Natural killer cell treated with Interleukin-12 subunit alpha and Interleukin-12 subunit beta and Interleukin-15 and Interleukin-18, amount 100 ng/mL, for 72 hours (primary cell): ENCODE measurements at regions not wholly inside any gene's neighbourhood (a gene's known extent, or its start where the extent isn't known, plus 50 kb on each side); places are given as distances from the start of the nearest gene placed in this dataset.
"Not testable (repeated sequence)": the region's sequence is repeated elsewhere in the genome, so short reads cannot be mapped to it uniquely, and the experiment has no call there.

ENCODE experiments used
- ATAC-seq, 2 donors: fragments of 150-1000 bp; cut with Tn5 transposase in 1 of 2; sonication (Bioruptor Pico), chemical (Tn5 transposase) in 1 of 2; 2 replicates each; pipeline ENCODE4 v1.10.0; 2021
- DNase-seq: peaks from one replicate; pipeline ENCODE4 v3.0.0; 2022; ENCODE audit warnings: low spot score
- H3K27ac Mint-ChIP-seq, 2 donors: 1 replicate in 1 of 2; 2 replicates in 1 of 2; pipeline ENCODE4 v1.8.0; 2022; ENCODE audit warnings: mixed read lengths in 2 of 2, mild to moderate bottlenecking in 1 of 2, moderate library complexity in 1 of 2
- H3K27me3 Mint-ChIP-seq, 2 donors: 1 replicate in 1 of 2; 2 replicates in 1 of 2; pipeline ENCODE4 v1.8.0; 2022; ENCODE audit warnings: mixed read lengths in 2 of 2
- H3K36me3 Mint-ChIP-seq: one replicate; pipeline ENCODE4 v1.8.0; 2022; ENCODE audit warnings: mixed read lengths
- H3K4me1 Mint-ChIP-seq, 2 donors: 1 replicate in 1 of 2; 2 replicates in 1 of 2; pipeline ENCODE4 v1.8.0; 2022; ENCODE audit warnings: low read depth in 2 of 2, mixed read lengths in 2 of 2, mild to moderate bottlenecking in 1 of 2
- H3K4me3 Mint-ChIP-seq: one replicate; pipeline ENCODE4 v1.8.0; 2022; ENCODE audit warnings: mixed read lengths
- H3K9me3 Mint-ChIP-seq: 2 replicates; pipeline ENCODE4 v1.8.0; 2022; ENCODE audit warnings: mixed read lengths

- Mint-ChIP-seq H3K4me1 (peaks cover 18 to 28% of the 10 kb centered on the region in 2 donors), H3K27ac (no peak overlapping the region), H3K27me3 (peaks cover 7 to 8% of the 10 kb centered on the region in 2 donors), H3K36me3 (peaks cover 7% of the 10 kb centered on the region), H3K9me3 (peaks cover 4% of the 10 kb centered on the region), H3K4me3 (no peak overlapping the region)
- no peak for ATAC-seq
- no peak for DNase-seq
Observed at GRCh38 chr12:75657831-75658230, 146.4 kb upstream of the KRR1 start.

GRCh38 chr12:75657354-75657753 is 145.9 kb upstream of the KRR1 start:
- not testable (repeated sequence) for ATAC-seq
- peaks cover 18 to 28% of the 10 kb centered on the region in 2 donors for H3K4me1 Mint-ChIP-seq

DNA sequence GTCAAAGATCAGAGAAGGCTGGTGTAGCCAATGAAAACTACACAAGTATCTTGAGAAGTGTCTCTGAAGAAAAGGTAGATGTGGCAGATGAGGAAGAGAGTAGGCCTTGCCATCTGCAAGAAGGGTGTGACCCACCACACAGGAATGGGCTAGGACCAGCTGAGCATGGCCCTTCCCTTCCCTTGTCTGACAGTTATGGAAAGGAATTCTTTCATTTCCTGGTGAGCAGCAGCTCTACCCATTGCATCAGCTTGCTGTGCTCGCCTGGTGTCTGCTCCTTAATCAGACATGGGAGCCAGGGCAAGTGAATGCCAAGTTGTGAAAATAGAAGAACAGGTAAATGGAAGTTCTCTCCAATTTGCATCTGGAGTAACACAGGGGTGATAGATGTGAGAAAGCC is 145.2 kb upstream of the KRR1 start:
- Mint-ChIP-seq H3K4me1 (peaks cover 18 to 28% of the 10 kb centered on the region in 2 donors), H3K27me3 (peaks cover 11 to 15% of the 10 kb centered on the region in 2 donors)

More at GRCh38 chr12:75657354-75657753, 145.9 kb upstream of the KRR1 start:
- H3K4me3 Mint-ChIP-seq, H3K9me3 Mint-ChIP-seq, H3K27ac Mint-ChIP-seq, H3K36me3 Mint-ChIP-seq, DNase-seq: not testable (repeated sequence)
- peaks cover 11 to 12% of the 10 kb centered on the region in 2 donors for H3K27me3 Mint-ChIP-seq

DNA sequence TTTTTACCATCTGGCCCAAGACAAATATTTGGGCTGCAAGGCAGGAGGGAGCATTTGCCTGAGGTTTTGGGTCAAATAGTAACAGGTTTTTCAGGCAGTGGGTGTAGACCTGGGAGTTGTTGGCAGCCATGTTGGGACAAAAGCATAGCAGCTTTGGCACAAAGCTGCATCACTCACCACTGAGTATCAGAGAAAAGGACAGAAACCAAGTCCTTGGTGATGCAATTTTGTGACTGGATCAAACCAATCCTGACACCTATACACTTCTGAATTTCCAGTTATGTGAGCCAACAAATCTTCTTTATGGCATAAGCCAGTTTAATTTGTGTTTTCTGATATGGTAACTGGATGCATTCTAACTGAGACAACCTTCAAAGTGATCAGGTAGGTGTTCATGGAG is 144.8 kb upstream of the KRR1 start:
- ATAC-seq = peak in 1 of 2 donors; percentile 34

More for the DNA sequence above, 145.2 kb upstream of the KRR1 start:
- ATAC-seq (no peak), DNase-seq (no peak)
- H3K9me3 Mint-ChIP-seq = peaks cover 4% of the 10 kb centered on the region
- H3K27ac Mint-ChIP-seq = peak overlapping the region in 1 of 2 donors; percentile 76
- no peak overlapping the region for H3K4me3 Mint-ChIP-seq
- H3K36me3 Mint-ChIP-seq = peaks cover 7% of the 10 kb centered on the region

DNA sequence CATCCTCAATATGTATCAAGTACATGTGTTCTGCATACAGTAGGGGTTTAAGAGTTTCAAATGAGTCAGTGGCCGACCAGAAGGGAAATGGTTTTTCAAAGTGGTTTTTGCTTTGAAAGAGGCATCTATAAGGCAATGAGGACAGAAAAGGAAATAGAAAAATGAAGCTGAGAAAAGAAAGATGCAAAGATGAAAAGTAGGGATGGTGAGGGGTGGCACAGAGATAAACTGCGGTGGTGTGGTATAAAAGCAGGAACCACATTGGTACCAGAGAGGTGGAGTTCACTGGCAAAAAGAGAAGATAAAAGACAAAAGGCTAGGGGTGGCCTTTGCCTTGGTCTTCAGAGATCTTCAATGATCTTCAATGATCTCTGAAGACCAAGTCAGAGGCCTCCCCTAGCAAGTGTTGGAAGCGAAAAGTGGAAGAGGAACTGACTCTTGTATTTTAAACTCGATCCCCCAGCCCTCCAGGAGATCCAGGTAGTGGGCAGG is 144.0 kb upstream of the KRR1 start:
- peaks cover 4% of the 10 kb centered on the region for H3K9me3 Mint-ChIP-seq
- ATAC-seq (peak in 1 of 2 donors; percentile 82), DNase-seq (no peak)
- peak overlapping the region; percentile 68 for H3K4me3 Mint-ChIP-seq
- H3K36me3 Mint-ChIP-seq = peaks cover 7% of the 10 kb centered on the region
- peak overlapping the region; percentile 71 to 76 for H3K27ac Mint-ChIP-seq
- H3K27me3 Mint-ChIP-seq = peaks cover 12 to 19% of the 10 kb centered on the region in 2 donors
- peaks cover 18 to 28% of the 10 kb centered on the region in 2 donors for H3K4me1 Mint-ChIP-seq

More for the DNA sequence above, 144.8 kb upstream of the KRR1 start:
- Mint-ChIP-seq H3K36me3 (peaks cover 7% of the 10 kb centered on the region), H3K27me3 (peaks cover 11 to 15% of the 10 kb centered on the region in 2 donors), H3K4me3 (peak overlapping the region; percentile 68), H3K4me1 (peaks cover 18 to 28% of the 10 kb centered on the region in 2 donors), H3K9me3 (peaks cover 4% of the 10 kb centered on the region), H3K27ac (peak overlapping the region; percentile 71 to 76)
- DNase-seq = no peak

- Mint-ChIP-seq H3K4me1 (peaks cover 15 to 25% of the 10 kb centered on the region in 2 donors), H3K4me3 (no peak overlapping the region), H3K36me3 (peaks cover 7% of the 10 kb centered on the region), H3K27me3 (peaks cover 16 to 25% of the 10 kb centered on the region in 2 donors), H3K9me3 (peaks cover 4% of the 10 kb centered on the region), H3K27ac (no peak overlapping the region)
- DNase-seq = no peak
- ATAC-seq = no peak
Observed at GRCh38 chr12:75651342-75651695, 139.9 kb upstream of the KRR1 start.

DNA sequence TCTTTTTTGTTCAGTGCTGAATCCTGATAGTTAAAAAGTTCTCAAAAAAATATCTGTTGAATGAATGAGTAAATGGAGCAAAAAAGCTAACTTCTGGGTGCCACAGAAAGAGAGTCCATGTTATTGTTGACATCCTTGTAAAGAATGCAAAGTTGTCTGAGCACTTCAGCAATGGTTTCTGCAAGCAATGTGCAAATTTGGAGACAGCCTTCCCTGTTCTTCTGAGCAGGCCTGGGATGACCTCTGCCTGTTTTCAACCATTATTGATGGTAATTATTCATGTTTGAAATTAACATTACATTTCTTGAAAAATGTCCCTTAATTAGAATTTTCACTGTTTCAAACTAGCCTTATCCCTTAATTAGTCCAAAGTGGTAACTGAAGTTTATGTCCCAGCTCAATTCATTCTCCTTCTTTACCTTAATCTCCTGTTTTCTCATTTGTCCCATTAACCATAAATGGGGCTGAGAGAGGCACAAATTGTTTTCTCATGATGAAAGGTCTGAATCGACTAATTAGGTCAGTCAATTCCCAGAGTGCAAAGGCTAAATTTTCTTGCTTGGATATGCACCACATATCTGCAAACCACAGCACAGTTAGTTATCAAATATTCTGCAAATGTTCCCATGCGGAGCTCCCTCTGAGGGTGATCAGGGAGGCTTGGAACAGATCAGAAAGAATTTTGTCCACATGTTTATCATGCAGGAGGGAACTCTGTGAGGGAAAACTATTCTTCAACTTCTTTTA is 139.4 kb upstream of the KRR1 start:
- no peak overlapping the region for H3K27ac Mint-ChIP-seq
- H3K4me1 Mint-ChIP-seq = peaks cover 12 to 20% of the 10 kb centered on the region in 2 donors
- peaks cover 16 to 25% of the 10 kb centered on the region in 2 donors for H3K27me3 Mint-ChIP-seq
- peaks cover 7% of the 10 kb centered on the region for H3K36me3 Mint-ChIP-seq
- no peak for DNase-seq
- peaks cover 4% of the 10 kb centered on the region for H3K9me3 Mint-ChIP-seq
- no peak for ATAC-seq
- H3K4me3 Mint-ChIP-seq = no peak overlapping the region

DNA sequence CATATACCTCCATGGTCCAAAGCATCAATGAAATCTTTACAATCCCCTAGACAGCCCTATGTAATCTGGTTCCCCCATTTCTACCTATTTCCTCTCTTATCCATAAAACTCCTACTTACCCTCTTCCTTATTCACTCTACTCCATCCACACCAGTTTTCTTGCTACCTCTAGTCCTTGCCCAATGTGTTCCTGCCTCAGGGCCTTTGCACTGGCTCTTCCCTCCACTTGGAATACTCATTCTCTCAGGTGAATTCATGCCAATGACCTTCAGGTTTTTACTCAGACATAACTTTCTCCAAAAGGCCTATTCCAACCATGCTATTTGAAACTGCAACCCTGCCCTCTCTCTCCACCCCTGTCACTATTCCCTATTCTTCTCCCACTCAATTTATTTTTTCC is 138.7 kb upstream of the KRR1 start:
- Mint-ChIP-seq H3K27me3 (peaks cover 14 to 25% of the 10 kb centered on the region in 2 donors), H3K36me3 (peaks cover 7% of the 10 kb centered on the region), H3K4me1 (peaks cover 5 to 13% of the 10 kb centered on the region in 2 donors), H3K9me3 (peaks cover under 1% of the 10 kb centered on the region), H3K4me3 (no peak overlapping the region), H3K27ac (no peak overlapping the region)
- ATAC-seq (no peak), DNase-seq (no peak)

- H3K4me1 Mint-ChIP-seq = peaks cover 0 to 4% of the 10 kb centered on the region in 2 donors
- peaks cover 6% of the 10 kb centered on the region for H3K36me3 Mint-ChIP-seq
Observed at GRCh38 chr12:75648856-75649255, 137.4 kb upstream of the KRR1 start.

DNA sequence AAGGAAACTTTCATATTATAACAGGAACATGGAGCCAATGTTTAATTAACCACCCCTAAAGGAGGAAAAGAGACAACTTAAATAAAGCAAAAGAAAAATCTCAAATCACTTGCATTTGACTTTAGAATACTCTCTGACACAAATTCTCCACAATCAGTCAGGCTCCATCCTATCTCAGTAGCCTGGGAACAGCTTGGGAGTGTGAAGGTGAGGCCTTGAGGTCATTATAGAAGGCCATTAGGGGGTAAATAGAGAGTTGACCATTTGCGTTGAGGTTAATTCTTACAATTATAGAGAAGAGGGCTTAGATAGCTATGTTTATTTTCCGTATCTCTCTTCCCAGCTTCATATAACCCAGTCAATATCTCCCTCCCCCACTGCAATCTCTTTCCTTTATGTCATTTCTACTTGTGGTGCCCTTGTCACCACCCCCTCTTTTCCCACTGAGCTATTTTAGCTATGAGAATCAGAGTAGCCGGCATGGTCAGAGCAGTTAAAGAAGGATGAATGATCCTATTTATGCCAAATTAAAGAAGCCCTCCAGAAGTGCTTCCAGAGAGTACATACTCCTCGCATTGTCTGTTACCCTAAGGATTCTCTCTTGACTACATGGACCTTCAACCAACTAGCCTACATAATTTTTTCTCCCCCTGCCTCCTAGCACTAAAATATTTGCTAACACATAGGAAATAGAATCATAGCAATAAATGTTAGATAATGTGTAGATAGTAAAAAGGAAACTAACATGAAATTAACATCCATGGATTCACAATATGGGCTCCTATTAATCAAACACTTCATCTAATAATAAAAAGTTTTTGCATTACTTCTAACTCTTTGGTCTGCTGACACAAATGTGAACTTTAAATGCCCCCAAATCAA is 135.2 kb upstream of the KRR1 start:
- Mint-ChIP-seq H3K4me3 (no peak overlapping the region), H3K4me1 (peaks cover 11 to 15% of the 10 kb centered on the region in 2 donors), H3K27ac (no peak overlapping the region), H3K9me3 (no peaks in the 10 kb centered on the region), H3K27me3 (peaks cover 5 to 10% of the 10 kb centered on the region in 2 donors), H3K36me3 (no peaks in the 10 kb centered on the region)
- ATAC-seq (no peak), DNase-seq (no peak)

More at GRCh38 chr12:75648856-75649255, 137.4 kb upstream of the KRR1 start:
- Mint-ChIP-seq H3K27me3 (peaks cover 14 to 24% of the 10 kb centered on the region in 2 donors), H3K27ac (no peak overlapping the region), H3K9me3 (no peaks in the 10 kb centered on the region), H3K4me3 (no peak overlapping the region)
- no peak for ATAC-seq
- DNase-seq = no peak

GRCh38 chr12:75644472-75645072 is 133.2 kb upstream of the KRR1 start:
- no peak for DNase-seq
- H3K27me3 Mint-ChIP-seq = no peaks in the 10 kb centered on the region
- H3K9me3 Mint-ChIP-seq = no peaks in the 10 kb centered on the region
- peaks cover 18 to 30% of the 10 kb centered on the region in 2 donors for H3K4me1 Mint-ChIP-seq
- no peak for ATAC-seq
- H3K27ac Mint-ChIP-seq = peak overlapping the region in 1 of 2 donors; percentile 59
- peak overlapping the region; percentile 16 for H3K4me3 Mint-ChIP-seq
- no peaks in the 10 kb centered on the region for H3K36me3 Mint-ChIP-seq

DNA sequence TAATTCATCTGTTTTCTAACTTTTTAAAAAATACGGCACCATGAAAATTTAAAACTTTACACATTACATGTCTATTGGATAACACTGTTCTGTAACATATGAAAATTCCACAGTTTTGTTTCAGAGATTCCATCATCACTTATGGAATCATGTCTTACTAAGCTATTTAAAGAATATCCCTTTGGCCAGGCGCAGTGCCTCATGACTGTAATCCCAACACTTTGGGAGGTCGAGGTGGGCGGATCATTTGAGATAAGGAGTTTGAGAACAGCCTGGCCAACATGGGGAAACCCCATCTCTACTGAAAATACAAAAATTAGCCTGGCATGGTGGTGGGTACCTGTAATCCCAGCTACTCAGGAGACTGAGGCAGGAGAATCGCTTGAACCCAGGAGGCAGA is 131.7 kb upstream of the KRR1 start:
- ATAC-seq, DNase-seq, H3K9me3 Mint-ChIP-seq, H3K36me3 Mint-ChIP-seq, H3K27me3 Mint-ChIP-seq, H3K4me3 Mint-ChIP-seq: not testable (repeated sequence)
- Mint-ChIP-seq H3K27ac (peak overlapping the region; percentile 76 to 94), H3K4me1 (peaks cover 18 to 30% of the 10 kb centered on the region in 2 donors)

- Mint-ChIP-seq H3K4me3 (peak overlapping the region; percentile 55), H3K4me1 (peaks cover 23 to 38% of the 10 kb centered on the region in 2 donors), H3K36me3 (no peaks in the 10 kb centered on the region), H3K27ac (peak overlapping the region; percentile 76 to 94), H3K27me3 (no peaks in the 10 kb centered on the region), H3K9me3 (no peaks in the 10 kb centered on the region)
- DNase-seq (no peak), ATAC-seq (peak; percentile 53 to 62)
Observed at GRCh38 chr12:75642226-75642625, 130.8 kb upstream of the KRR1 start.
